ENCODE measurements at regions not wholly inside any gene's neighbourhood (a gene's known extent, or its start where the extent isn't known, plus 50 kb on each side); places are given as distances from the start of the nearest gene placed in this dataset.

- Mint-ChIP-seq H3K27ac (no peak overlapping the region), H3K36me3 (ENCODE audit: low read depth) (no peaks in the 10 kb centered on the region), H3K27me3 (no peaks in the 10 kb centered on the region), H3K4me1 (ENCODE audit: low read depth) (no peaks in the 10 kb centered on the region), H3K9me3 (no peaks in the 10 kb centered on the region), H3K4me3 (no peak overlapping the region)
- ATAC-seq (ENCODE audit: poor library complexity) (no peak), DNase-seq (no peak)
- TF ChIP-seq, protein P1, sequence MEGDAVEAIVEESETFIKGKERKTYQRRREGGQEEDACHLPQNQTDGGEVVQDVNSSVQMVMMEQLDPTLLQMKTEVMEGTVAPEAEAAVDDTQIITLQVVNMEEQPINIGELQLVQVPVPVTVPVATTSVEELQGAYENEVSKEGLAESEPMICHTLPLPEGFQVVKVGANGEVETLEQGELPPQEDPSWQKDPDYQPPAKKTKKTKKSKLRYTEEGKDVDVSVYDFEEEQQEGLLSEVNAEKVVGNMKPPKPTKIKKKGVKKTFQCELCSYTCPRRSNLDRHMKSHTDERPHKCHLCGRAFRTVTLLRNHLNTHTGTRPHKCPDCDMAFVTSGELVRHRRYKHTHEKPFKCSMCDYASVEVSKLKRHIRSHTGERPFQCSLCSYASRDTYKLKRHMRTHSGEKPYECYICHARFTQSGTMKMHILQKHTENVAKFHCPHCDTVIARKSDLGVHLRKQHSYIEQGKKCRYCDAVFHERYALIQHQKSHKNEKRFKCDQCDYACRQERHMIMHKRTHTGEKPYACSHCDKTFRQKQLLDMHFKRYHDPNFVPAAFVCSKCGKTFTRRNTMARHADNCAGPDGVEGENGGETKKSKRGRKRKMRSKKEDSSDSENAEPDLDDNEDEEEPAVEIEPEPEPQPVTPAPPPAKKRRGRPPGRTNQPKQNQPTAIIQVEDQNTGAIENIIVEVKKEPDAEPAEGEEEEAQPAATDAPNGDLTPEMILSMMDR (IDR thresholded peaks at IDR 0.05), result no peak
- H3K4me1 ChIP-seq (ENCODE audit: insufficient read depth, low read length), result no peaks in the 10 kb centered on the region
- no peaks in the 10 kb centered on the region for H3K36me3 ChIP-seq (ENCODE audit: insufficient read depth, low read length)
- ChIA-PET CTCF (no interaction called here), POLR2A (interaction anchor here (1.4 kb wide), 1 partner anchor 19 kb away, joined by 3 read pairs; no protein-coding TSS in a partner anchor)
- H3K27ac ChIP-seq (ENCODE audit: low read depth in 1 of 2, low read length in 2 of 2), result no peak overlapping the region
- no peaks in the 10 kb centered on the region for H3K27me3 ChIP-seq (ENCODE audit: control insufficient read depth in 1 of 2, insufficient read depth in 2 of 2, low read length in 2 of 2)
- intact Hi-C loops (cut with DNase I, micrococcal nuclease), result no loop called here
- H3K4me3 ChIP-seq (ENCODE audit: low read length), result no peak overlapping the region
- H3K9me3 ChIP-seq (ENCODE audit: control insufficient read depth in 1 of 2, insufficient read depth in 1 of 2, low read length in 2 of 2), result no peaks in the 10 kb centered on the region
Observed at GRCh38 chr10:71152043-71152442, 60.3 kb upstream of the UNC5B start.

DNA sequence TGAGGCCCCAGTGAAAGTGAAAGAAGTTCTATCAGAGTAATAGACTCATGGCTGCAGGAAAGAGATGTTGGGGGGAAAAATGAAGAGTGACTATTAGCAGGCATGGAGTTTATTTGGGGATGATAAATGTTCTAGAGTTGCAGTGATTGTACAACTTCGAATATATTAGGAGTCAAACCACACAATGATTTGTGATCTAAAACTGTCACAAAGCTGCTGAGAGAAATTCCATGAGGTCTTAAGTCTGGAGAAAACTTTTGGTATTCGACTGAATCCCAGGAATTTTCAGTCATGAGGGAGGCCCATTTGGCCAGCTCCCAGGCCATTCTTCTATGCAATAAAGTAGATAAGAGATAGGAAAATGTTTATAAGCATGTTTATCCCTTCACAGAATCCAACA is 55.9 kb upstream of the UNC5B start:
- DNase-seq (no peak), ATAC-seq (ENCODE audit: poor library complexity) (no peak)
- CTCF ChIA-PET, result no interaction called here
- Mint-ChIP-seq H3K4me1 (ENCODE audit: low read depth) (no peaks in the 10 kb centered on the region), H3K27me3 (no peaks in the 10 kb centered on the region), H3K36me3 (ENCODE audit: low read depth) (no peaks in the 10 kb centered on the region), H3K4me3 (no peak overlapping the region), H3K27ac (no peak overlapping the region), H3K9me3 (no peaks in the 10 kb centered on the region)
- no peaks in the 10 kb centered on the region for H3K36me3 ChIP-seq (ENCODE audit: insufficient read depth, low read length)
- no peaks in the 10 kb centered on the region for H3K27me3 ChIP-seq (ENCODE audit: control insufficient read depth in 1 of 2, insufficient read depth in 2 of 2, low read length in 2 of 2)
- no peaks in the 10 kb centered on the region for H3K4me1 ChIP-seq (ENCODE audit: insufficient read depth, low read length)
- TF ChIP-seq, protein P1 (IDR thresholded peaks at IDR 0.05), result no peak
- H3K27ac ChIP-seq (ENCODE audit: low read depth in 1 of 2, low read length in 2 of 2), result no peak overlapping the region
- no peaks in the 10 kb centered on the region for H3K9me3 ChIP-seq (ENCODE audit: control insufficient read depth in 1 of 2, insufficient read depth in 1 of 2, low read length in 2 of 2)
- POLR2A ChIA-PET, result no interaction called here
- H3K4me3 ChIP-seq (ENCODE audit: low read length), result no peak overlapping the region
- intact Hi-C loops (cut with DNase I, micrococcal nuclease), result no loop called here

DNA sequence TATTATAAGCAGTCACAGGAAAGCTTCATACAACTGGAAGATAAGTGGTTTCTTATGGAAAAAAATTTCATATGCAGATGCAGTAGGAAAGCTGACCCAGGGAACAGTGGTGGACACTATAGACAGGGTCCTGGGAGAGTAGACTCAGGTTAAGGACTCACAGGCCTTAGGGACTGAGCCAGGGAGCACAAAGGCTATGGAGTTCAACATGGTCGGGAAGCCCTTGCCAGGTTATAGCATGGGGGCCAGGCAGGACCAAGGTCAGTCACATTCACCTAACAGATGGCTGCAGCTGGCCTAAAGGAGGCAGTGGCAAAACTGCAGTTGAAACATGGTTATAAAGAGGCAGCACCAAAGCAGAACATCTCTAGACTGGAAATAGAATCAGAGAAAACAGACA is 54.9 kb upstream of the UNC5B start:
- intact Hi-C loops (cut with DNase I, micrococcal nuclease), result no loop called here
- DNase-seq, result no peak
- Mint-ChIP-seq H3K27me3 (no peaks in the 10 kb centered on the region), H3K9me3 (no peaks in the 10 kb centered on the region), H3K4me1 (ENCODE audit: low read depth) (no peaks in the 10 kb centered on the region), H3K36me3 (ENCODE audit: low read depth) (no peaks in the 10 kb centered on the region), H3K4me3 (no peak overlapping the region), H3K27ac (no peak overlapping the region)
- no peaks in the 10 kb centered on the region for H3K4me1 ChIP-seq (ENCODE audit: insufficient read depth, low read length)
- no peak overlapping the region for H3K4me3 ChIP-seq (ENCODE audit: low read length)
- H3K27me3 ChIP-seq (ENCODE audit: control insufficient read depth in 1 of 2, insufficient read depth in 2 of 2, low read length in 2 of 2), result no peaks in the 10 kb centered on the region
- CTCF ChIA-PET, result no interaction called here
- H3K9me3 ChIP-seq (ENCODE audit: control insufficient read depth in 1 of 2, insufficient read depth in 1 of 2, low read length in 2 of 2), result no peaks in the 10 kb centered on the region
- no peaks in the 10 kb centered on the region for H3K36me3 ChIP-seq (ENCODE audit: insufficient read depth, low read length)
- no peak overlapping the region for H3K27ac ChIP-seq (ENCODE audit: low read depth in 1 of 2, low read length in 2 of 2)
- POLR2A ChIA-PET, result no interaction called here
- TF ChIP-seq, protein P1 (IDR thresholded peaks at IDR 0.05), result no peak
- ATAC-seq (ENCODE audit: poor library complexity), result no peak

Data from CD4-positive, alpha-beta T cell (primary cell).